HL-60 (cell line): ENCODE measurements at regions not wholly inside any gene's neighbourhood (a gene's known extent, or its start where the extent isn't known, plus 50 kb on each side); places are given as distances from the start of the nearest gene placed in this dataset.

Experiments
- DNase-seq, 2 experiments: peaks; one replicate each; pipeline ENCODE4 v3.0.0-alpha.2; 2010 to 2020; ENCODE audit warnings: low read depth in 1 of 2, low spot score in 1 of 2
- H3K27ac ChIP-seq: fragments of 250-450 bp; sonication (Bioruptor Pico); replicated peaks from 2 replicates; pipeline ENCODE4 v1.5.1; 2020; ENCODE audit warnings: mild to moderate bottlenecking, moderate library complexity
- H3K27me3 ChIP-seq: fragments of 250-450 bp; sonication (Bioruptor Pico); 2 replicates; pipeline ENCODE4 v1.5.1; 2021; ENCODE audit warnings: mild to moderate bottlenecking, moderate library complexity; ENCODE audit not compliant: insufficient read depth, poor library complexity, severe bottlenecking
- H3K4me3 ChIP-seq: replicated peaks from 2 replicates; pipeline ENCODE4 v1.5.1; 2011; ENCODE audit warnings: mild to moderate bottlenecking, control low read depth, low read length; ENCODE audit not compliant: insufficient read depth
- CTCF ChIP-seq: IDR thresholded peaks from one replicate; pipeline ENCODE4 v1.5.1; 2011; ENCODE audit warnings: low read length, control low read depth, inconsistent platforms; ENCODE audit not compliant: insufficient read depth
- GABPA ChIP-seq: IDR thresholded peaks from 2 replicates; pipeline ENCODE4 v1.6.1; 2012; ENCODE audit warnings: low read depth
- POLR2AphosphoS5 ChIP-seq: IDR thresholded peaks from 2 replicates; pipeline ENCODE4 v1.6.1; 2012; ENCODE audit warnings: low read depth
- REST ChIP-seq: IDR thresholded peaks from 2 replicates; pipeline ENCODE4 v1.6.1; 2012; ENCODE audit warnings: low read depth; ENCODE audit not compliant: insufficient replicate concordance
- SPI1 ChIP-seq: IDR thresholded peaks from 2 replicates; pipeline ENCODE4 v1.6.1; 2012; ENCODE audit warnings: low read depth, mild to moderate bottlenecking, borderline replicate concordance

GRCh38 chr1:214178102-214178501 is 102.9 kb upstream of the SMYD2 start:
- no peak for TF ChIP-seq POLR2AphosphoS5
- TF ChIP-seq CTCF: no peak
- no peak for TF ChIP-seq GABPA
- TF ChIP-seq SPI1: no peak
- no peak for TF ChIP-seq REST
- no peak for DNase-seq
- no peaks in the 10 kb centered on the region for H3K27me3 ChIP-seq
- H3K4me3 ChIP-seq: no peak overlapping the region
- no peak overlapping the region for H3K27ac ChIP-seq

- H3K27me3 ChIP-seq: peaks cover 37% of the 10 kb centered on the region
- TF ChIP-seq GABPA (no peak), CTCF (no peak), POLR2AphosphoS5 (no peak)
- DNase-seq: no peak
Measured at GRCh38 chr1:214184992-214185391, 96.0 kb upstream of the SMYD2 start.

GRCh38 chr1:214186103-214186824 is 94.7 kb upstream of the SMYD2 start:
- H3K4me3 ChIP-seq: no peak overlapping the region
- no peak for TF ChIP-seq REST
- DNase-seq: no peak
- H3K27ac ChIP-seq: no peak overlapping the region
- H3K27me3 ChIP-seq: peaks cover 37% of the 10 kb centered on the region

More at GRCh38 chr1:214184992-214185391, 96.0 kb upstream of the SMYD2 start:
- Histone ChIP-seq H3K27ac (no peak overlapping the region), H3K4me3 (no peak overlapping the region)

GRCh38 chr1:214187121-214187900 is 93.6 kb upstream of the SMYD2 start:
- DNase-seq: no peak
- Histone ChIP-seq H3K27me3 (peaks cover 37% of the 10 kb centered on the region), H3K27ac (no peak overlapping the region), H3K4me3 (no peak overlapping the region)
- no peak for TF ChIP-seq REST
- no peak for TF ChIP-seq CTCF
- no peak for TF ChIP-seq POLR2AphosphoS5
- no peak for TF ChIP-seq SPI1
